ENCODE measurements at regions not wholly inside any gene's neighbourhood (a gene's known extent, or its start where the extent isn't known, plus 50 kb on each side); places are given as distances from the start of the nearest gene placed in this dataset.

DNA sequence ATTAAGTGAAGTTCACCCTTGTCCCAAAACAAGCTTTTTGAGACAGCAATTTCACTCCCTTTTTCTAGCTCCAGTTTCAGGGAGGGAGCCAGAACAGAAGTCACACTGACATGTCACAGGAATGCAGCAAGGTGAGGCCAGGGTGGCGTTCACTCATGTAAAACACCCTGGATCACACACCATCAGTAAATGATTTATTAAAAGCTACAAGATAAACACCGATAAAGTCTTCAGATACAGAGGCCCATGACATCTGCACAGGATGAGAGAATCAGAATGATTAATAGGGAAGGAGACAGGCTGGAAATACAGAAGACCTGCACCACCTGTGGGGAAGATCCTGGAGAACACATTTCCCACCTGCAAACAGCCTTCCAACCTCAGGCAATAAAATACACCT is 77.5 kb upstream of the DYNLRB2 start:
- H3K14ac ChIP-seq (ENCODE audit: insufficient read depth, low read length) = no peak overlapping the region
- peaks cover 4% of the 10 kb centered on the region; the same call in 1 of the 2 replicates for H3K4me1 ChIP-seq (ENCODE audit: insufficient read depth, low read length)
- no peak overlapping the region for H2BK120ac ChIP-seq (ENCODE audit: low read depth, low read length, poor library complexity, severe bottlenecking)
- H4K91ac ChIP-seq (ENCODE audit: insufficient read length, low read depth, low read length) = no peak overlapping the region
- Mint-ChIP-seq H3K4me3 (no peak overlapping the region), H3K4me1 (peaks cover 19 to 20% of the 10 kb centered on the region in 2 experiments), H3K27me3 (ENCODE audit: low read depth) (peaks cover 34% of the 10 kb centered on the region), H3K27ac (no peak overlapping the region), H3K36me3 (ENCODE audit: insufficient read depth in 1 of 3, low read depth in 3 of 3) (no peaks in the 10 kb centered on the region), H3K9me3 (no peaks in the 10 kb centered on the region; a peak in 1 of 5 replicates)
- H3K79me2 ChIP-seq (ENCODE audit: insufficient read depth, low read length) = no peaks in the 10 kb centered on the region
- no peak overlapping the region for H2BK15ac ChIP-seq (ENCODE audit: low read depth, low read length)
- no peak overlapping the region for H4K5ac ChIP-seq (ENCODE audit: insufficient read length, low read depth, low read length)
- no peaks in the 10 kb centered on the region for H3K9me3 ChIP-seq (ENCODE audit: control insufficient read depth, low read depth, low read length)
- no peaks in the 10 kb centered on the region for H3K79me1 ChIP-seq (ENCODE audit: insufficient read depth, low read depth, low read length, poor library complexity, severe bottlenecking)
- H2BK20ac ChIP-seq (ENCODE audit: low read depth, low read length, poor library complexity, severe bottlenecking) = no peak overlapping the region
- H2AK5ac ChIP-seq (ENCODE audit: insufficient read length, low read length) = no peak overlapping the region
- no peak overlapping the region for H3K23ac ChIP-seq (ENCODE audit: insufficient read length, low read depth, low read length)
- DNase-seq = no peak
- no peak overlapping the region for H3T11ph ChIP-seq (ENCODE audit: low read length)
- no peaks in the 10 kb centered on the region for H3K27me3 ChIP-seq (ENCODE audit: insufficient read depth, low read length)
- H3K56ac ChIP-seq (ENCODE audit: insufficient read length, low read depth, low read length) = no peak overlapping the region
- H2AFZ ChIP-seq (ENCODE audit: low read length) = no peak overlapping the region
- no peak overlapping the region for H2BK12ac ChIP-seq (ENCODE audit: insufficient read length, low read depth, low read length)
- no peak overlapping the region for H3K4ac ChIP-seq (ENCODE audit: low read depth, low read length)
- no peak overlapping the region for H4K8ac ChIP-seq (replicated peaks; ENCODE audit: insufficient read length, low read depth, low read length)
- H3K23me2 ChIP-seq (ENCODE audit: insufficient read length, low read depth, low read length, poor library complexity, severe bottlenecking) = no peaks in the 10 kb centered on the region
- H3K18ac ChIP-seq (ENCODE audit: insufficient read length, low read depth, low read length) = no peak overlapping the region
- H2BK5ac ChIP-seq (ENCODE audit: insufficient read length, low read length) = no peak overlapping the region
- H3K9ac ChIP-seq (ENCODE audit: extremely low read depth, insufficient read length, low read length) = no peak overlapping the region
- no peak overlapping the region for H3K27ac ChIP-seq (ENCODE audit: insufficient read length, low read depth, low read length)
- no peaks in the 10 kb centered on the region for H4K20me1 ChIP-seq (ENCODE audit: control insufficient read depth, insufficient read depth, insufficient read length)
- no peak overlapping the region for H3K4me2 ChIP-seq (ENCODE audit: insufficient read depth, insufficient read length, low read length)
- no CpG with 5 or more reads among the region's 2 CpGs for WGBS (ENCODE audit: extremely low coverage, insufficient read length, low lambda C conversion rate)
- TF ChIP-seq, protein P1, sequence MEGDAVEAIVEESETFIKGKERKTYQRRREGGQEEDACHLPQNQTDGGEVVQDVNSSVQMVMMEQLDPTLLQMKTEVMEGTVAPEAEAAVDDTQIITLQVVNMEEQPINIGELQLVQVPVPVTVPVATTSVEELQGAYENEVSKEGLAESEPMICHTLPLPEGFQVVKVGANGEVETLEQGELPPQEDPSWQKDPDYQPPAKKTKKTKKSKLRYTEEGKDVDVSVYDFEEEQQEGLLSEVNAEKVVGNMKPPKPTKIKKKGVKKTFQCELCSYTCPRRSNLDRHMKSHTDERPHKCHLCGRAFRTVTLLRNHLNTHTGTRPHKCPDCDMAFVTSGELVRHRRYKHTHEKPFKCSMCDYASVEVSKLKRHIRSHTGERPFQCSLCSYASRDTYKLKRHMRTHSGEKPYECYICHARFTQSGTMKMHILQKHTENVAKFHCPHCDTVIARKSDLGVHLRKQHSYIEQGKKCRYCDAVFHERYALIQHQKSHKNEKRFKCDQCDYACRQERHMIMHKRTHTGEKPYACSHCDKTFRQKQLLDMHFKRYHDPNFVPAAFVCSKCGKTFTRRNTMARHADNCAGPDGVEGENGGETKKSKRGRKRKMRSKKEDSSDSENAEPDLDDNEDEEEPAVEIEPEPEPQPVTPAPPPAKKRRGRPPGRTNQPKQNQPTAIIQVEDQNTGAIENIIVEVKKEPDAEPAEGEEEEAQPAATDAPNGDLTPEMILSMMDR (conservative IDR thresholded peaks at IDR 0.05) = no peak

Measured in H9 (cell line).